ENCODE measurements at regions not wholly inside any gene's neighbourhood (a gene's known extent, or its start where the extent isn't known, plus 50 kb on each side); places are given as distances from the start of the nearest gene placed in this dataset.
A peak's percentile ranks its signal among the peaks of the same experiment; 100 is the strongest.

DNA sequence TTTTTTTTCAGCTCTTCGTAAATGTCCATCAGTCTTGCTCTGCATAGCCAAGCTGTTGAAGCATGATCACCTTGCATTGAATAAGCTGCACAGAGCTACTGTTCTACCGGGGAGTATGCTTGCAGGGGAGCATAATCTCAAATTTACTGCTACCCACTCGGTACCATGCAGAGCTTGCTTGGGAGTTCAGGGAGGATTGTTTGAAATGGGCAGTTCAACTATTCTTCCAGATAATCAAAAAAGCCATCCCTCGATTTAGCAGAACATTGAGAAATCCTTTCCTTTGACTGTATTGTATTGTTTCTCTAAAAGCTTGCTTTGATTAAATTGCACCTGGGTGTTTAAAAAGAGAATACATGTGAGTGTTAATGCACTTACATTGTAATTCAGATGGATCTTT lies 332.6 kb downstream of the UTRN start:
- ChIA-PET POLR2A (no interaction called here), CTCF (interaction anchor here (1.1 kb wide), 1 partner anchor 28 kb away, joined by 3 read pairs; no protein-coding TSS in a partner anchor)
- no peak for DNase-seq
- peak overlapping the region in 1 of 8 donors; percentile 0 for H3K27ac Mint-ChIP-seq
- no peaks in the 10 kb centered on the region for H3K4me1 ChIP-seq (ENCODE audit: insufficient read depth, low read length)
- H3K4me1 Mint-ChIP-seq = peaks cover 41 to 70% (median 62%) of the 10 kb centered on the region in 3 donors
- H3K27me3 Mint-ChIP-seq = no peaks in the 10 kb centered on the region
- no peak overlapping the region for H3K27ac ChIP-seq (ENCODE audit: low read depth, low read length)
- H3K9me3 ChIP-seq (ENCODE audit: low read length) = no peaks in the 10 kb centered on the region
- H3K27me3 ChIP-seq (ENCODE audit: insufficient read depth, low read length, poor library complexity, severe bottlenecking) = no peaks in the 10 kb centered on the region
- H3K4me3 Mint-ChIP-seq = no peak overlapping the region
- H3K9me3 Mint-ChIP-seq = no peaks in the 10 kb centered on the region
- H3K36me3 ChIP-seq (ENCODE audit: insufficient read depth, low read length) = no peaks in the 10 kb centered on the region
- H3K4me3 ChIP-seq (ENCODE audit: low read length) = no peak overlapping the region
- H3K36me3 Mint-ChIP-seq = peaks cover 3 to 7% (median 5%) of the 10 kb centered on the region in 3 donors

DNA sequence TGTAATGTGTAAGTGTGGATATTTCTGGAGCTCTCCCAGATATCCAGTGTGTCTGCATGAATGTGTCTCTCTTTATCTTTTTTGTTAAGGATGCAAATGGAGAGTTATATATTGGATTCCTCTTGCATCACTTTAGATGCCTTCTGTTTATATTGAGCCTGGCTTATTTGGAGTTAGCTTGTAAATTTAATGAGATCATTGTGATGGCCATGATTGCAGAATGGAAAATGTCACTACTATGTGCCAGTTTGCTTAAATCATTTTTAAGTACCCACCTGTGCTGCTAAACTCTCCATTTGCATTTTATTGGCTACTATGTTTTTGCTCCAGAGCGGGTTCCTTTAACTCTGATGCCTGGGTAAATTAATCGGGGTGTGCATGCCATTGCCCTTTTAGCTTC lies 334.8 kb downstream of the UTRN start:
- Mint-ChIP-seq H3K27ac (no peak overlapping the region), H3K9me3 (no peaks in the 10 kb centered on the region), H3K27me3 (no peaks in the 10 kb centered on the region), H3K4me3 (no peak overlapping the region), H3K36me3 (peaks cover 0 to 3% (median 3%) of the 10 kb centered on the region in 3 donors), H3K4me1 (peaks cover 48 to 68% (median 67%) of the 10 kb centered on the region in 3 donors)
- Histone ChIP-seq H3K36me3 (ENCODE audit: insufficient read depth, low read length) (no peaks in the 10 kb centered on the region), H3K4me3 (ENCODE audit: low read length) (no peak overlapping the region), H3K9me3 (ENCODE audit: low read length) (no peaks in the 10 kb centered on the region), H3K27me3 (ENCODE audit: insufficient read depth, low read length, poor library complexity, severe bottlenecking) (no peaks in the 10 kb centered on the region), H3K4me1 (ENCODE audit: insufficient read depth, low read length) (no peaks in the 10 kb centered on the region), H3K27ac (ENCODE audit: low read depth, low read length) (no peak overlapping the region)
- DNase-seq = no peak
- ChIA-PET CTCF (no interaction called here), POLR2A (no interaction called here)

GRCh38 chr6:144621332-144621731 lies 336.2 kb downstream of the UTRN start:
- ChIA-PET CTCF (no interaction called here), POLR2A (no interaction called here)
- Histone ChIP-seq H3K4me1 (ENCODE audit: insufficient read depth, low read length) (no peaks in the 10 kb centered on the region), H3K4me3 (ENCODE audit: low read length) (no peak overlapping the region), H3K9me3 (ENCODE audit: low read length) (no peaks in the 10 kb centered on the region), H3K27ac (ENCODE audit: low read depth, low read length) (no peak overlapping the region), H3K36me3 (ENCODE audit: insufficient read depth, low read length) (no peaks in the 10 kb centered on the region), H3K27me3 (ENCODE audit: insufficient read depth, low read length, poor library complexity, severe bottlenecking) (no peaks in the 10 kb centered on the region)
- Mint-ChIP-seq H3K36me3 (peaks cover 0 to 3% (median 2%) of the 10 kb centered on the region in 3 donors), H3K27ac (no peak overlapping the region), H3K27me3 (no peaks in the 10 kb centered on the region), H3K4me3 (no peak overlapping the region), H3K9me3 (no peaks in the 10 kb centered on the region), H3K4me1 (peaks cover 48 to 68% (median 63%) of the 10 kb centered on the region in 3 donors)
- no peak for DNase-seq

- Histone ChIP-seq H3K27me3 (ENCODE audit: insufficient read depth, low read length, poor library complexity, severe bottlenecking) (no peaks in the 10 kb centered on the region), H3K4me1 (ENCODE audit: insufficient read depth, low read length) (no peaks in the 10 kb centered on the region), H3K9me3 (ENCODE audit: low read length) (no peaks in the 10 kb centered on the region), H3K4me3 (ENCODE audit: low read length) (no peak overlapping the region), H3K36me3 (ENCODE audit: insufficient read depth, low read length) (no peaks in the 10 kb centered on the region), H3K27ac (ENCODE audit: low read depth, low read length) (no peak overlapping the region)
- Mint-ChIP-seq H3K4me1 (peaks cover 46 to 70% (median 64%) of the 10 kb centered on the region in 3 donors), H3K27me3 (no peaks in the 10 kb centered on the region), H3K4me3 (no peak overlapping the region), H3K27ac (peak overlapping the region in 2 of 8 donors; percentile 7 to 20), H3K9me3 (no peaks in the 10 kb centered on the region), H3K36me3 (peaks cover 0 to 3% (median 3%) of the 10 kb centered on the region in 3 donors)
- ChIA-PET CTCF (no interaction called here), POLR2A (no interaction called here)
- no peak for DNase-seq
Measured at GRCh38 chr6:144624246-144624645, 339.1 kb downstream of the UTRN start.

GRCh38 chr6:144624716-144625115 lies 339.6 kb downstream of the UTRN start:
- H3K27me3 Mint-ChIP-seq = no peaks in the 10 kb centered on the region
- ChIA-PET POLR2A (no interaction called here), CTCF (no interaction called here)
- no peaks in the 10 kb centered on the region for H3K36me3 ChIP-seq (ENCODE audit: insufficient read depth, low read length)
- H3K4me3 ChIP-seq (ENCODE audit: low read length) = no peak overlapping the region
- no peaks in the 10 kb centered on the region for H3K9me3 Mint-ChIP-seq
- no peak overlapping the region for H3K27ac ChIP-seq (ENCODE audit: low read depth, low read length)
- H3K27me3 ChIP-seq (ENCODE audit: insufficient read depth, low read length, poor library complexity, severe bottlenecking) = no peaks in the 10 kb centered on the region
- H3K4me3 Mint-ChIP-seq = no peak overlapping the region
- no peaks in the 10 kb centered on the region for H3K4me1 ChIP-seq (ENCODE audit: insufficient read depth, low read length)
- DNase-seq = no peak
- peaks cover 0 to 6% (median 6%) of the 10 kb centered on the region in 3 donors for H3K36me3 Mint-ChIP-seq
- H3K9me3 ChIP-seq (ENCODE audit: low read length) = no peaks in the 10 kb centered on the region
- H3K27ac Mint-ChIP-seq = peak overlapping the region in 1 of 8 donors; percentile 20
- peaks cover 46 to 71% (median 64%) of the 10 kb centered on the region in 3 donors for H3K4me1 Mint-ChIP-seq

GRCh38 chr6:144630857-144631256 lies 345.7 kb downstream of the UTRN start:
- H3K27ac Mint-ChIP-seq = peak overlapping the region in 5 of 8 donors; percentile 4 to 75 (median 35)
- peaks cover 29 to 58% (median 53%) of the 10 kb centered on the region in 3 donors for H3K4me1 Mint-ChIP-seq
- Histone ChIP-seq H3K9me3 (ENCODE audit: low read length) (no peaks in the 10 kb centered on the region), H3K4me1 (ENCODE audit: insufficient read depth, low read length) (no peaks in the 10 kb centered on the region), H3K4me3 (ENCODE audit: low read length) (no peak overlapping the region), H3K27ac (ENCODE audit: low read depth, low read length) (no peak overlapping the region), H3K27me3 (ENCODE audit: insufficient read depth, low read length, poor library complexity, severe bottlenecking) (no peaks in the 10 kb centered on the region), H3K36me3 (ENCODE audit: insufficient read depth, low read length) (no peaks in the 10 kb centered on the region)
- CTCF ChIA-PET = no interaction called here
- no peak for DNase-seq
- H3K27me3 Mint-ChIP-seq = no peaks in the 10 kb centered on the region
- H3K9me3 Mint-ChIP-seq = no peaks in the 10 kb centered on the region
- H3K4me3 Mint-ChIP-seq = no peak overlapping the region
- POLR2A ChIA-PET = no interaction called here
- H3K36me3 Mint-ChIP-seq = peaks cover 6 to 22% (median 6%) of the 10 kb centered on the region in 3 donors

- Histone ChIP-seq H3K9me3 (ENCODE audit: low read length) (no peaks in the 10 kb centered on the region), H3K27ac (ENCODE audit: low read depth, low read length) (no peak overlapping the region), H3K4me1 (ENCODE audit: insufficient read depth, low read length) (no peaks in the 10 kb centered on the region), H3K36me3 (ENCODE audit: insufficient read depth, low read length) (no peaks in the 10 kb centered on the region), H3K27me3 (ENCODE audit: insufficient read depth, low read length, poor library complexity, severe bottlenecking) (no peaks in the 10 kb centered on the region), H3K4me3 (ENCODE audit: low read length) (no peak overlapping the region)
- Mint-ChIP-seq H3K27ac (no peak overlapping the region), H3K36me3 (peaks cover 3 to 20% (median 6%) of the 10 kb centered on the region in 3 donors), H3K27me3 (no peaks in the 10 kb centered on the region), H3K9me3 (no peaks in the 10 kb centered on the region), H3K4me1 (peaks cover 26 to 54% (median 44%) of the 10 kb centered on the region in 3 donors), H3K4me3 (no peak overlapping the region)
- ChIA-PET CTCF (no interaction called here), POLR2A (interaction anchor here (0.6 kb wide), 1 partner anchor 21 kb away, joined by 4 read pairs; no protein-coding TSS in a partner anchor)
- no peak for DNase-seq
Measured at GRCh38 chr6:144632266-144632665, 347.1 kb downstream of the UTRN start.

DNA sequence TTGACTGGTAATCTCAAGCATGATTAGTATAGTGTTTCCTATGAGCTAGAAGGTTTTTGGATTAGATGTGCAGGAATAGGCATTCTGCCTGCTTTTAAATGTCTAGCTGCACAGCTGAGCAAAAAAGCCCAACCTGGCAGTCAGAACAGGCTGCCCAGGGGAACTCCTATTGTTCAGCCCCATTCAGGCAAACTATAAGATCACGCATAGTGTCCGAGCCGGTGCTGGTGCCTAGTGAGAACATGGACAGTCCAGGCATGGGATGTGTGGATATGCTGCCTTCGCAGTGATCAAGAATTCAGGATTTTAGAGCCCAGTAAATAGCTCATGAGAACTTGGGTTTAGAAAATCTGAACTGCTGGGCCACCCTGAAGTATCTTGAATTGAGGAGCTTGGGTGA lies 348.8 kb downstream of the UTRN start:
- Histone ChIP-seq H3K36me3 (ENCODE audit: insufficient read depth, low read length) (no peaks in the 10 kb centered on the region), H3K4me3 (ENCODE audit: low read length) (no peak overlapping the region), H3K4me1 (ENCODE audit: insufficient read depth, low read length) (no peaks in the 10 kb centered on the region), H3K27ac (ENCODE audit: low read depth, low read length) (no peak overlapping the region), H3K9me3 (ENCODE audit: low read length) (no peaks in the 10 kb centered on the region), H3K27me3 (ENCODE audit: insufficient read depth, low read length, poor library complexity, severe bottlenecking) (no peaks in the 10 kb centered on the region)
- POLR2A ChIA-PET = no interaction called here
- Mint-ChIP-seq H3K36me3 (peaks cover 3 to 19% (median 6%) of the 10 kb centered on the region in 3 donors), H3K27ac (no peak overlapping the region), H3K27me3 (no peaks in the 10 kb centered on the region), H3K4me3 (no peak overlapping the region), H3K4me1 (peaks cover 24 to 51% (median 45%) of the 10 kb centered on the region in 3 donors), H3K9me3 (no peaks in the 10 kb centered on the region)
- CTCF ChIA-PET = no interaction called here
- no peak for DNase-seq

Measured in CD8-positive, alpha-beta memory T cell (primary cell).